ENCODE measurements at regions not wholly inside any gene's neighbourhood (a gene's known extent, or its start where the extent isn't known, plus 50 kb on each side); places are given as distances from the start of the nearest gene placed in this dataset.

DNA sequence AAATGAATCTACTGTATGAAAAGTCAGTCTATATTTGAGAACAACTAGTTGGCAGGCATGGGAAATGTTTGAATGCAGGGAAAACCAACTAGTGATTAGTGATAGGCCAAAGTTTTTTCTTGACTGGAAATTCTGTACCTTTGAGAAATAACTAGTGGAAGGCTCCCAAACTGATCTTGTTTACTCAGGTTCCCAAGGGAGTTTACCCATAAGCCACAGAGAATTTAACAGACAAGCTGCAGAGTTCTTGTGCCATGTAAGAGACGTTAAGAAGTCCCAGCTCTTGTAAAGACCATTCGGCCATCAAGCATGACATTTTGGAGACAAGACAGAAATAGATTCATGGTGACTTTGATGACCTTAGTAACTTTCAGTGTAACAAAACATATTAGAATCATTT lies 1882.8 kb upstream of the SEL1L start:
- TF ChIP-seq EZH2phosphoT487 (IDR thresholded peaks at IDR 0.05; ENCODE audit: insufficient read depth, low read depth) (no peak), EZH2 (IDR thresholded peaks at IDR 0.05; ENCODE audit: insufficient read depth, poor library complexity, severe bottlenecking) (no peak)
